HEK293T (cell line): ENCODE measurements at regions not wholly inside any gene's neighbourhood (a gene's known extent, or its start where the extent isn't known, plus 50 kb on each side); places are given as distances from the start of the nearest gene placed in this dataset.

Source experiments
- CTCF ChIA-PET: fragments of 350-600 bp; formaldehyde crosslinking; extraction: SDS; loops from one replicate; lab custom pipeline; 2021; ENCODE audit warnings: antibody characterized with exemption, inconsistent platforms; lab: Yijun Ruan, JAX
- POLR2A ChIA-PET: fragments of 350-600 bp; formaldehyde crosslinking; extraction: SDS; loops from one replicate; lab custom pipeline; 2020; ENCODE audit warnings: antibody characterized with exemption, inconsistent platforms; lab: Yijun Ruan, JAX
- DNase-seq: peaks from one replicate; pipeline ENCODE4 v3.0.0; 2012; ENCODE audit warnings: mixed read lengths; ENCODE audit errors: extremely low spot score
- ARNT ChIP-seq: fragments of 450-650 bp; IDR thresholded peaks from 2 replicates; pipeline ENCODE4 v1.6.1; 2017; ENCODE audit warnings: mild to moderate bottlenecking
- BHLHE40 ChIP-seq: fragments of 450-650 bp; IDR thresholded peaks from 2 replicates; pipeline ENCODE4 v1.6.1; 2016; ENCODE audit warnings: mild to moderate bottlenecking, moderate library complexity, borderline replicate concordance
- CTBP1 ChIP-seq: fragments of 450-650 bp; IDR thresholded peaks from 2 replicates; pipeline ENCODE4 v1.6.1; 2016; ENCODE audit warnings: borderline replicate concordance
- ELF4 ChIP-seq: fragments of 450-650 bp; IDR thresholded peaks from 2 replicates; pipeline ENCODE4 v1.6.1; 2017; ENCODE audit warnings: antibody characterized with exemption
- FOXA1 ChIP-seq: fragments of 450-650 bp; IDR thresholded peaks from 2 replicates; pipeline ENCODE4 v1.6.1; 2016; ENCODE audit warnings: mild to moderate bottlenecking
- FOXK2 ChIP-seq: fragments of 450-650 bp; IDR thresholded peaks from 2 replicates; pipeline ENCODE4 v1.6.1; 2016; ENCODE audit warnings: mild to moderate bottlenecking
- FOXM1 ChIP-seq: fragments of 450-650 bp; IDR thresholded peaks from 2 replicates; pipeline ENCODE4 v1.6.1; 2017; ENCODE audit warnings: mild to moderate bottlenecking, borderline replicate concordance
- HDGF ChIP-seq: fragments of 450-650 bp; IDR thresholded peaks from 2 replicates; pipeline ENCODE4 v1.6.1; 2017; ENCODE audit warnings: antibody characterized with exemption, borderline replicate concordance
- L3MBTL2 ChIP-seq: fragments of 450-650 bp; conservative IDR thresholded peaks from 2 replicates; pipeline ENCODE4 v1.6.1; 2016; ENCODE audit warnings: mild to moderate bottlenecking
- LEF1 ChIP-seq: fragments of 450-650 bp; IDR thresholded peaks from 2 replicates; pipeline ENCODE4 v1.6.1; 2017; ENCODE audit warnings: mild to moderate bottlenecking, borderline replicate concordance
- NFRKB ChIP-seq: fragments of 450-650 bp; IDR thresholded peaks from 2 replicates; pipeline ENCODE4 v1.6.1; 2016; ENCODE audit warnings: mild to moderate bottlenecking, moderate library complexity
- SP1 ChIP-seq: fragments of 450-650 bp; IDR thresholded peaks from 2 replicates; pipeline ENCODE4 v1.6.1; 2017
- SUZ12 ChIP-seq: fragments of 450-650 bp; IDR thresholded peaks from 2 replicates; pipeline ENCODE4 v1.6.1; 2016; ENCODE audit warnings: mild to moderate bottlenecking
- TARDBP ChIP-seq: fragments of 450-650 bp; IDR thresholded peaks from 2 replicates; pipeline ENCODE4 v1.6.1; 2016
- ZNF384 ChIP-seq: fragments of 450-650 bp; IDR thresholded peaks from 2 replicates; pipeline ENCODE4 v1.6.1; 2016
- TF ChIP-seq, protein P1 (sequence below): fragments of 450-650 bp; IDR thresholded peaks from 2 replicates; pipeline ENCODE4 v1.6.1; 2016

DNA sequence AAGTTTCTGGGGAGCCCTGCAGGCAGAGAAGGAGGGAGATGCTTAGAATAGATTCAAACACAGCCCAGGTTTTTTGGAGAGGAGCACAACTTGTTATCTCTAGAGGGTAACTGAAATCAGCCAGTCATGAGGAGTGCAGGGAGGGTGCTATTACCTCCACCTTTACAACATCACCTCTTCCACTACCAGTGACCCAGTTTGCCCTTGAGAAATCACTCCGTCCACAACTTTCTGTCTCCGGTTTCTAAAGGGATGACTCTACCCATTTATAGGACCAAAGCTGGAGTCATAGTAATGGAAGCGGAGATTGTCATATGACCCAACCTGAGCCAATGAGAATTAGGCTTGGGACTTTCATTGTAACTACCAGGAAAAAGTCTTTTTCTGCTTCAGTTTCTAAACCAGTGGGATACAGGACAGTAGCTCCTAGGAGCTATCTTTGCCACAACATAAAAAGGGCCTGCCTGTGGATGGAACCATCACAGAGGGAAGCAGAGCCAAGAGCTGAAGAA is 131.2 kb upstream of the SERPIND1 start:
- ChIA-PET POLR2A (no interaction called here), CTCF (no interaction called here)
- DNase-seq = no peak
- no peak for TF ChIP-seq NFRKB
- TF ChIP-seq HDGF = no peak
- TF ChIP-seq BHLHE40 = no peak
- TF ChIP-seq FOXK2 = no peak
- no peak for TF ChIP-seq TARDBP
- TF ChIP-seq CTBP1 = no peak
- no peak for TF ChIP-seq FOXA1
- no peak for TF ChIP-seq ARNT
- TF ChIP-seq, protein P1, sequence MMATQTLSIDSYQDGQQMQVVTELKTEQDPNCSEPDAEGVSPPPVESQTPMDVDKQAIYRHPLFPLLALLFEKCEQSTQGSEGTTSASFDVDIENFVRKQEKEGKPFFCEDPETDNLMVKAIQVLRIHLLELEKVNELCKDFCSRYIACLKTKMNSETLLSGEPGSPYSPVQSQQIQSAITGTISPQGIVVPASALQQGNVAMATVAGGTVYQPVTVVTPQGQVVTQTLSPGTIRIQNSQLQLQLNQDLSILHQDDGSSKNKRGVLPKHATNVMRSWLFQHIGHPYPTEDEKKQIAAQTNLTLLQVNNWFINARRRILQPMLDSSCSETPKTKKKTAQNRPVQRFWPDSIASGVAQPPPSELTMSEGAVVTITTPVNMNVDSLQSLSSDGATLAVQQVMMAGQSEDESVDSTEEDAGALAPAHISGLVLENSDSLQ = no peak
- TF ChIP-seq L3MBTL2 = no peak
- no peak for TF ChIP-seq ZNF384
- TF ChIP-seq SUZ12 = no peak
- TF ChIP-seq ELF4 = no peak
- TF ChIP-seq FOXM1 = no peak
- TF ChIP-seq LEF1 = no peak
- no peak for TF ChIP-seq SP1

DNA sequence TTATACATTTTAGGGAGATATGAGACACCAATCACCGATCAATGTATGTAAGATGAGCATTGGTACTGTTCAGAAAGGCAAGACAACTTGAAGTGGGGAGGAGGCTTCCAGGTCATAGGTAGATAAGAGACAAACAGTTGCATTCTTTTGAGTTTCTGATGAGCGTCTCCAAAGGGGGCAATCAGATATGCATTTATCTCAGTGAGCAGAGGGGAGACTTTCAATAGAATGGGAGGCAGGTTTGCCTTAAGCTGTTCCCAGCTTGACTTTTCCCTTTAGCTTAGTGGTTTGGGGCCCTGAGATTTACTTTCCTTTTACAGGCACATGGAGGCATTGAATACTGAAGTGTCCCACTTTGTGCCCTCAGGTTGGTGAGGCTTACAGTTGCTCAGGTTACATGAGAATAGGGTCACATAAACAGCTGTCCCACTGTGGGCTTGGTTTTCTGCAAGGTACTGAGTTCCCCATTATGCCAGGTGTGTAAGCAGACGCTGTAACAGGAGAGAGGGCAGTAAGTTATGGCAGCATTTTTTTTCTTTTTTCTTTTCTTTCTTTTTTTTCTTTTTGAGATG is 129.8 kb upstream of the SERPIND1 start:
- ChIA-PET POLR2A (no interaction called here), CTCF (no interaction called here)
- DNase-seq = no peak
- no peak for TF ChIP-seq ZNF384
- TF ChIP-seq, protein P1 = no peak
- no peak for TF ChIP-seq SUZ12
- TF ChIP-seq LEF1 = no peak
- no peak for TF ChIP-seq FOXM1
- TF ChIP-seq ARNT = no peak
- no peak for TF ChIP-seq L3MBTL2
- no peak for TF ChIP-seq HDGF
- TF ChIP-seq SP1 = no peak
- TF ChIP-seq FOXK2 = no peak
- no peak for TF ChIP-seq FOXA1
- TF ChIP-seq NFRKB = no peak
- no peak for TF ChIP-seq CTBP1
- TF ChIP-seq ELF4 = no peak

DNA sequence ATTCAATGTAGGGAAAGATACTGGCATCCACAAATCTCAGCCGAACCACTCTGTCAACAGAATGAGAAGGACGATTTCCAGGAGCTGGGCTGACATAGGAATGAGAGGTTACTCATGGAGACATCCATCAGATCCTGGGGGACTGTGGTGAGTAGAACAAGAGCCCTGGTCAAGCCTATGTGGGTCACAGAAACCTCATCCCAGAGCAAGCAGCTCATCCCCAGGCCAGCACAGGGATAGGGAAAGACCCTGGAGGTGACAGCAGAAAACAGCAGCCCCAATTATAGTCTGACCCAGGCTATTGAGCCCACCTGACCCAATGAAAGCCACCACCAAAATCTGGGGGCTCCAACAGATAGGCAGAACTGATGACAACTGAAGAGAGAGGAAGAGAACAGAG is 128.0 kb upstream of the SERPIND1 start:
- POLR2A ChIA-PET = no interaction called here
- CTCF ChIA-PET = no interaction called here
- TF ChIP-seq TARDBP (no peak), SP1 (no peak), FOXM1 (no peak), BHLHE40 (no peak), LEF1 (no peak), SUZ12 (no peak), FOXA1 (no peak), ZNF384 (no peak), NFRKB (no peak), ELF4 (no peak), L3MBTL2 (no peak), FOXK2 (no peak), ARNT (no peak)
- TF ChIP-seq, protein P1 = no peak
- DNase-seq = no peak

DNA sequence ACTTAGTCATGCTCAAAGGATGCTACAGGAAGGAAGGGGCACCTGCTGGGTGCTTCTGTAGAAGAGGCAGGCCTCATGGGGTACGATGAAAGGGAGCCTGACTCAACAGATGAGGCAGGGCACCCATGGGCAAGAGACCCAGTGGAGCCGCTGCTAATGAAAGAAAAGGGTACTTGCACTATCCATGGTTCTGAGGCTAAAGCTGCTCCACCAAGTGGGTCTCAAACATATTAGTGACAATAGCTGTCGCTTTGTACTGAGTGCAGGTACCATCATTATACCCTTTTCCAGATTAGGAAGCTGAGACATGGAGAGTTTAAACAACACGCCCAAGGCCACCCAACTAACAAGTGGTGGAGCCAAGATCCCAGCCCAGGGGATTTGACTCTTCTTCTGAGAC is 127.5 kb upstream of the SERPIND1 start:
- CTCF ChIA-PET = no interaction called here
- no peak for DNase-seq
- POLR2A ChIA-PET = no interaction called here
- TF ChIP-seq FOXM1 (no peak), TARDBP (no peak), NFRKB (no peak), FOXA1 (no peak), ZNF384 (no peak), FOXK2 (no peak), SP1 (no peak), SUZ12 (no peak), ARNT (no peak), ELF4 (no peak), BHLHE40 (no peak), CTBP1 (no peak), HDGF (no peak), LEF1 (no peak), L3MBTL2 (no peak)
- TF ChIP-seq, protein P1 = no peak

DNA sequence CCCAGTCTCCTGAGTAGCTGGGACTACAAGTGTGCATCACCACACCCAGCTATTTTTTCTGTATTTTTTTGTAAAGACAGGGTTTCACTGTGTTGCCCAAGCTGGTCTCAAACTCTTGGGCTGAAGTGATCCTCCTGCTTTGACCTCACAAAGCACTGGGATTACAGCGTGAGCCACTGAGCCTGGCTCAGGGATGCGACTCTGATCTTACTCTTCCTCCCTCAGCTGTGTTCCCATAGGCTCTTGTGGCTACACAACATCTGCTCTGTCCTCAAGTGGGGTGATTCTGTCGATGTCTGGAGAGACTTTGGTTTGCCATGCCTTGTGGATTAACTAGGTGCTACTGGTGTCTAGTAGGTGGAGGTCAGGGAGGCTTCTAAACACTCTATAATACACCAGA is 127.0 kb upstream of the SERPIND1 start:
- TF ChIP-seq LEF1 (no peak), SUZ12 (no peak), SP1 (no peak), FOXA1 (no peak), CTBP1 (no peak), ZNF384 (no peak), FOXK2 (no peak), FOXM1 (no peak), NFRKB (no peak), L3MBTL2 (no peak), TARDBP (no peak)
- TF ChIP-seq, protein P1 = no peak
- no peak for DNase-seq
- ChIA-PET POLR2A (no interaction called here), CTCF (no interaction called here)
